ENCODE measurements at regions not wholly inside any gene's neighbourhood (a gene's known extent, or its start where the extent isn't known, plus 50 kb on each side); places are given as distances from the start of the nearest gene placed in this dataset.

DNA sequence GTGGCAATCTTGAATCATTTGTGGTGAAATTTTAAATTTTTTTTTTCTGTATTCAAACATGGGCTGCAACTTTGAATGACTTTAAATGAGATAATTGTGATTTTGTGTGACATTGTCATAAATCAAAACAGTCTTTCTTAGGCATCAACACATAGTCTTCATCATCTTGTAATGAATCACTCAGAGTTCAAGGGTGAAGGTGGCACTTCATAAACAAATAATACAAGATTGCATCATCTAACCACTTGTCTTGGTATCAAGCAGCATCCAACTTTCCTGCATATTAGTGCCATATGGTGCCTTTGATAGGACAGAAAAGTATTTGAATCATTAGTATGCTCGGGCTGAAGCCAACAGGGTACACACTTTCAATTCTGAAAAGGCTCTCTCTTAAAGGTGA lies 392.4 kb upstream of the GOT2 start:
- no peak for TF ChIP-seq CTCF (IDR thresholded peaks at IDR 0.05; ENCODE audit: low read depth, low read length)
- no peak for DNase-seq (ENCODE audit: low read depth in 2 of 2)
- no peak overlapping the region for H3K4me3 ChIP-seq (replicated peaks in 1 of 2; ENCODE audit: low read depth in 2 of 2, low read length in 2 of 2)

- DNase-seq (ENCODE audit: low read depth in 2 of 2), result no peak
- TF ChIP-seq CTCF (IDR thresholded peaks at IDR 0.05; ENCODE audit: low read depth, low read length), result no peak
- H3K4me3 ChIP-seq (replicated peaks in 1 of 2; ENCODE audit: low read depth in 2 of 2, low read length in 2 of 2), result no peak overlapping the region
Observed at GRCh38 chr16:59124056-59124455, 389.9 kb upstream of the GOT2 start.

- DNase-seq (ENCODE audit: low read depth in 2 of 2), result no peak
- no peak overlapping the region for H3K4me3 ChIP-seq (replicated peaks in 1 of 2; ENCODE audit: low read depth in 2 of 2, low read length in 2 of 2)
- TF ChIP-seq CTCF (IDR thresholded peaks at IDR 0.05; ENCODE audit: low read depth, low read length), result no peak
Observed at GRCh38 chr16:59123479-59123878, 389.4 kb upstream of the GOT2 start.

- TF ChIP-seq CTCF (IDR thresholded peaks at IDR 0.05; ENCODE audit: low read depth, low read length), result no peak
- no peak for DNase-seq (ENCODE audit: low read depth in 2 of 2)
- H3K4me3 ChIP-seq (replicated peaks in 1 of 2; ENCODE audit: low read depth in 2 of 2, low read length in 2 of 2), result no peak overlapping the region
Observed at GRCh38 chr16:59122262-59122537, 388.1 kb upstream of the GOT2 start.

DNA sequence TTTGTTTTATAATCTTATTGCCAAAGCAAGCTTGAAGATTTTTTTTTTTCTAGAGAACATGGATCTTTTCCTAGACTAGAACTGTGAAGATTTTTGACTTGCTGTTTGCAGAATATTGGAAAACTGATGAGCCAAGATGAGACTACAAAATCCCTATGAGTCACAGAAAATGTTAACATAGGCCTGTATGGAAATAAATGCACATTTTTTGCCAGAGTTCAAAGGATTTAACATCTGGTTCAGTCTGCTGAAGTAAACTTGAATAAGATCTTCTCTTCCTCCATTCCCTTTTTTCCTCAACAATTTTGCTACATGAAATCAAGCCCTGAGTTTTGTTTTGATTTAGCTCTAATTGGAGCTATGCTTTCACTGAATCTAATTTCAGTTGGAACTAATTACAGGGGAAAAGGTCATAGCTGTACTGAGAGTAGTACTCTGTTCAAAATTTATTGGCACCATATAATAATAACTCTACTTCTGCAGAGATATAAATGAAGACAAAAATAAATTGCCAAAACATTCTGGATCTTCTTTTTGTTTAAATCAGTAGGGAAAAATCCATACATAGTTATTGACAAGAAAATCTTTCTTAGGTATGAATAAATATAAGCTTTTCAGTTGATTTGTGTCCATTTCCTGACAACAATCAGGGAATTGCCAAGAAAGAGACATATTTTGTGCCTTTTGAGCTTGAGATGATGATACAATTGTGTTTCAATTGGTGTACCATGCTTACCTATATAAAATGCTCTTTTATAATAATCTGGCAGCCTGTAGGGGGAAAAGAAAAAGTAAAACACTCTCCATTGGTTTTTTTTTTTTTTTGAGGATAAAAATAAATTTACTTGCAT lies 387.5 kb upstream of the GOT2 start:
- no peak for DNase-seq (ENCODE audit: low read depth in 2 of 2)
- no peak for TF ChIP-seq CTCF (IDR thresholded peaks at IDR 0.05; ENCODE audit: low read depth, low read length)
- no peak overlapping the region for H3K4me3 ChIP-seq (replicated peaks in 1 of 2; ENCODE audit: low read depth in 2 of 2, low read length in 2 of 2)

GRCh38 chr16:59116744-59117143 lies 382.6 kb upstream of the GOT2 start:
- no peak for DNase-seq (ENCODE audit: low read depth in 2 of 2)
- no peak overlapping the region for H3K4me3 ChIP-seq (replicated peaks in 1 of 2; ENCODE audit: low read depth in 2 of 2, low read length in 2 of 2)
- TF ChIP-seq CTCF (IDR thresholded peaks at IDR 0.05; ENCODE audit: low read depth, low read length), result no peak

DNA sequence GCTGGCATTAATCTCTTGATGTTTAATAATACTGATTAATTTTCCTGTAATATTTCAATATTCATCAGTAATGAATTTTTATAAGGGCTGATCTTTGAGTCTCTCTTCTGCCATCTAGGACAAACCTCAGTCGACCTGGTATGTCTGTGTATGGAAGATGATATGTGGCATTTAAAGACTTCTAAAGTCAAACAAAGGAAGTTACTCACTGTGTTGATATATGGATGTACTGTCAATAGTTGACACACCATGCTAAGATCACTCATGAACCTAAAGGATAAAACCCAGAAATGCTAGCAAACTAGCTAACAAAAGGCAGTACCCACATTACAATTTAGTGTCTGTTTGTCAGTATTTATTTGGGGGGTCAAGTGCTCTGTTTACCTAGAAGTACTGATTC lies 380.7 kb upstream of the GOT2 start:
- H3K4me3 ChIP-seq (replicated peaks in 1 of 2; ENCODE audit: low read depth in 2 of 2, low read length in 2 of 2), result no peak overlapping the region
- no peak for DNase-seq (ENCODE audit: low read depth in 2 of 2)
- no peak for TF ChIP-seq CTCF (IDR thresholded peaks at IDR 0.05; ENCODE audit: low read depth, low read length)
